C4-2B (cell line): ENCODE measurements at regions not wholly inside any gene's neighbourhood (a gene's known extent, or its start where the extent isn't known, plus 50 kb on each side); places are given as distances from the start of the nearest gene placed in this dataset.

Experiments
- CTCF ChIP-seq: fragments of 450-650 bp; conservative IDR thresholded peaks from 2 replicates; pipeline ENCODE4 v1.5.1; 2017; ENCODE audit warnings: mild to moderate bottlenecking
- ZFX ChIP-seq: fragments of 450-650 bp; IDR thresholded peaks from 2 replicates; pipeline ENCODE4 v1.6.1; 2017

DNA sequence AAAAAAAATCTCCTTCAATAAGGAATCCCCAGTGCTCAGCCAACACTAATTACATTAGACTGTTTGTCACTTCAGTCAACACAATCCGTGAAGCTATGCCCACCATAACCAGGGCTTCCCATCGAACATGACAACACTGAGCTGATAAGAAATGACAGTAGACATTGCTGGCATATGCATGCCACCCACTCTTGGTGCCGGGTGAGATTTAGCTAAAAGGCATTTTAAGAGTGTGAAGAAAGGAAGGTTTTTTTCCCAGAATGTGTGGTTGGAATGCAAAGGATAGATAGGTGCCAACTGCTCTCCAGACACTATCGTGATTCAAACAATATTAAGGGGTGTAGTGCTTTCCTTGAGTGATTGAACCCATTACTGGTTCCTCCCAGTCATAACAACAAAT, 344.0 kb upstream of the LMCD1 start:
- TF ChIP-seq CTCF (no peak), ZFX (no peak)
